ENCODE measurements at regions not wholly inside any gene's neighbourhood (a gene's known extent, or its start where the extent isn't known, plus 50 kb on each side); places are given as distances from the start of the nearest gene placed in this dataset.

- CTCF ChIA-PET = interaction anchor here (1.2 kb wide), 1 partner anchor 14 kb away, joined by 3 read pairs; no protein-coding TSS in a partner anchor
- intact Hi-C loops (cut with micrococcal nuclease; ENCODE audit: unreplicated experiment) = no loop called here
- H3K36me3 Mint-ChIP-seq (ENCODE audit: insufficient read depth, unreplicated experiment) = no peaks in the 10 kb centered on the region
- H3K27me3 Mint-ChIP-seq (ENCODE audit: unreplicated experiment) = no peaks in the 10 kb centered on the region
- no peaks in the 10 kb centered on the region for H3K9me3 Mint-ChIP-seq (ENCODE audit: low read depth, unreplicated experiment)
- TF ChIP-seq CTCF (IDR thresholded peaks at IDR 0.05; ENCODE audit: unreplicated experiment) = no peak
- H3K4me3 Mint-ChIP-seq (ENCODE audit: low read depth, unreplicated experiment) = no peak overlapping the region
- H3K4me1 Mint-ChIP-seq (ENCODE audit: low read depth, unreplicated experiment) = peaks cover 22% of the 10 kb centered on the region
- no TSS peak for BruUV-seq (replicated peaks)
- DNase-seq = no peak
- H3K27ac Mint-ChIP-seq (ENCODE audit: unreplicated experiment) = no peak overlapping the region
These were observed 163.1 kb upstream of the MID1 start for GRCh38 chrX:10783451-10783995.

GRCh38 chrX:10787264-10787663 lies 166.9 kb upstream of the MID1 start:
- Mint-ChIP-seq H3K9me3 (ENCODE audit: low read depth, unreplicated experiment) (no peaks in the 10 kb centered on the region), H3K27ac (ENCODE audit: unreplicated experiment) (no peak overlapping the region), H3K4me3 (ENCODE audit: low read depth, unreplicated experiment) (no peak overlapping the region), H3K36me3 (ENCODE audit: insufficient read depth, unreplicated experiment) (no peaks in the 10 kb centered on the region), H3K27me3 (ENCODE audit: unreplicated experiment) (no peaks in the 10 kb centered on the region), H3K4me1 (ENCODE audit: low read depth, unreplicated experiment) (peaks cover 11% of the 10 kb centered on the region)
- TF ChIP-seq CTCF (IDR thresholded peaks at IDR 0.05; ENCODE audit: unreplicated experiment) = no peak
- DNase-seq = no peak
- no TSS peak for BruUV-seq (replicated peaks)
- CTCF ChIA-PET = no interaction called here
- intact Hi-C loops (cut with micrococcal nuclease; ENCODE audit: unreplicated experiment) = no loop called here

GRCh38 chrX:10794203-10794630 lies 173.8 kb upstream of the MID1 start:
- Mint-ChIP-seq H3K27ac (ENCODE audit: unreplicated experiment) (no peak overlapping the region), H3K27me3 (ENCODE audit: unreplicated experiment) (no peaks in the 10 kb centered on the region), H3K4me3 (ENCODE audit: low read depth, unreplicated experiment) (no peak overlapping the region), H3K9me3 (ENCODE audit: low read depth, unreplicated experiment) (no peaks in the 10 kb centered on the region), H3K36me3 (ENCODE audit: insufficient read depth, unreplicated experiment) (no peaks in the 10 kb centered on the region), H3K4me1 (ENCODE audit: low read depth, unreplicated experiment) (peaks cover 8% of the 10 kb centered on the region)
- intact Hi-C loops (cut with micrococcal nuclease; ENCODE audit: unreplicated experiment) = no loop called here
- BruUV-seq (replicated peaks) = no TSS peak
- no peak for DNase-seq
- CTCF ChIA-PET = no interaction called here
- no peak for TF ChIP-seq CTCF (IDR thresholded peaks at IDR 0.05; ENCODE audit: unreplicated experiment)

- TF ChIP-seq CTCF (IDR thresholded peaks at IDR 0.05; ENCODE audit: unreplicated experiment) = no peak
- no TSS peak for BruUV-seq (replicated peaks)
- Mint-ChIP-seq H3K9me3 (ENCODE audit: low read depth, unreplicated experiment) (no peaks in the 10 kb centered on the region), H3K36me3 (ENCODE audit: insufficient read depth, unreplicated experiment) (no peaks in the 10 kb centered on the region), H3K27me3 (ENCODE audit: unreplicated experiment) (no peaks in the 10 kb centered on the region), H3K4me3 (ENCODE audit: low read depth, unreplicated experiment) (no peak overlapping the region), H3K4me1 (ENCODE audit: low read depth, unreplicated experiment) (peaks cover 8% of the 10 kb centered on the region), H3K27ac (ENCODE audit: unreplicated experiment) (no peak overlapping the region)
- CTCF ChIA-PET = no interaction called here
- no peak for DNase-seq
- intact Hi-C loops (cut with micrococcal nuclease; ENCODE audit: unreplicated experiment) = no loop called here
These were observed 175.3 kb upstream of the MID1 start for GRCh38 chrX:10795721-10796120.

Data from Calu3 (cell line).